ENCODE measurements at regions not wholly inside any gene's neighbourhood (a gene's known extent, or its start where the extent isn't known, plus 50 kb on each side); places are given as distances from the start of the nearest gene placed in this dataset.

DNA sequence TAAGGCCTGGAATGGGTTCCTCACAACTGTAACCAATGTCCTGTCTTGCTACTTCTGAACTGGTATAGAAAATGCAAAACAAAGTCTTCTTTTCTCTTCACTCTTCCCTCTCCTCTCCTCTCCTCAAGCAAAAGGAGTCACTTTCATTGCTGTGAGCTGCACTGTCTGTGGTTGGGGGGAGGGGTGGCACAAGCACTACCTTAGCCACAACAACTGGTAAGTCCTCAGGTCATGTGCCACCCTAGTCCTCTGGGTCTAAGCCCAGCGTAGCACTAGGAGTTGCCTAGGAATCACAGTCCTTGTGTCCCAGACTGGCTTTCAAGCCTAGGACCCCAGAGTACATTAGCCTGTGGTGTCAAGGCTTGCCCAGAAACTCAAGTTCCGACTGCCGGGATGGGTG, 859.3 kb upstream of the AMOT start:
- no peak for TF ChIP-seq JUND (IDR thresholded peaks at IDR 0.05; ENCODE audit: low read depth)
- in situ Hi-C loops (cut with HindIII; ENCODE audit: low pct_unique_long_range_greater_than_20kb, low sequenced_read_pairs) = no loop called here
- DNase-seq (ENCODE audit: low read depth in 1 of 2, low spot score in 1 of 2) = no peak

DNA sequence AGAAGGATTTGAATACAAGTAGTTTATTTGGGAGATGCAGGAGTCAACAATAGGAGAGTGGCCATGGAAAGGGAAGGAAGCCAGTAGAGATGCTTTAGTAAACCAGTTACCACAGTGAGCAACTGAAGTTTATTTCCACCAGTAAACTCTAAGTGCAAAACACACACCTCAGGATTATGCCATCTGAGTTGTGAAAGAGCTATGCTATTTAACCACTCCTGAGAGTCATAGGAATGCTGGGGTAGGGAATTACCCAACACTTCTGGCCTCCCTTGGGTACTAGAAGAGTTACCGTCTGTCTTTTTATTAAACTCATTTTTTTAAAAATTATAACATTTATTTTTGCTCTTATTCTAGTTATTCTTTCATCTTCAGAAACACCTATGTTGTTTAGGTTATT, 834.6 kb upstream of the AMOT start:
- no peak for TF ChIP-seq JUND (IDR thresholded peaks at IDR 0.05; ENCODE audit: low read depth)
- in situ Hi-C loops (cut with HindIII; ENCODE audit: low pct_unique_long_range_greater_than_20kb, low sequenced_read_pairs) = no loop called here
- DNase-seq (ENCODE audit: low read depth in 1 of 2, low spot score in 1 of 2) = no peak

DNA sequence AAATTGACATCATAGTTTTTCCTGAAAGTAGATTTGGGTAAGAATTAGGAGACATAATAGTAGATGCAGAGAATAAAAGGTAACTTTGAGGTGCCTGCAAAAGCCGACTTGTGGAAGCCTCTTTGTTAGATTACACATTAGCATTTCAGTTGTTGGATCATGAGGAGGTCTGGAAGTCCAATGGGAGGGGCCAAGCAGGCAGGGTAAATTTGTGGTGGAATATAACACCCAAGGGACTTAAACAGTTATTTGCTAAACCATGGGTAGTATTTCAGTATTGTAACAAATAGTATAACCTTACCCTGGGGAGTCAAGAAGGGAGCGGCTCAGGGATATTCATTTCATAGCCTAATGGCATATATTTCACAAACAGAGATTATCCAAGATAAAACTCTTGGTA, 810.7 kb upstream of the AMOT start:
- in situ Hi-C loops (cut with HindIII; ENCODE audit: low pct_unique_long_range_greater_than_20kb, low sequenced_read_pairs) = no loop called here
- no peak for DNase-seq (ENCODE audit: low read depth in 1 of 2, low spot score in 1 of 2)
- TF ChIP-seq JUND (IDR thresholded peaks at IDR 0.05; ENCODE audit: low read depth) = no peak

DNA sequence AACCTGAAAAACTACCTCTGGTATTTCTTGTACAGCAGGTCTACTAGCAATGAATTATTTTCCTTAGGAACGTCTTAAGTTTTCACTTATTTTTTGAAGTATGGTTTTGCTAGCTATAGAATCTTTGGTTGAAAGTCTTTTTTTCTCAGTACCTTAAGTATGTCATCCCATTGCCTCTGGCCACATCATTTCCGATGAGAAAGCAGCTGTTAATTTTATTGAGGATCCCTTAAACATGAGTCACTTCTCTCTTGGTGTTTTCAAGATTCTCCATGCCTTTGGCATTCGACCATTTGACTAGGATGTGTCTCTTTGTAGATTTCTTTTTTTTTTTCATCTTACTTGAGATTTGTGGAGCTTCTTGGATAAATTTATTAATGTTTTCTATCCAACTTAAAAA, 803.8 kb upstream of the AMOT start:
- in situ Hi-C loops (cut with HindIII; ENCODE audit: low pct_unique_long_range_greater_than_20kb, low sequenced_read_pairs) = no loop called here
- no peak for TF ChIP-seq JUND (IDR thresholded peaks at IDR 0.05; ENCODE audit: low read depth)
- DNase-seq (ENCODE audit: low read depth in 1 of 2, low spot score in 1 of 2) = no peak

DNA sequence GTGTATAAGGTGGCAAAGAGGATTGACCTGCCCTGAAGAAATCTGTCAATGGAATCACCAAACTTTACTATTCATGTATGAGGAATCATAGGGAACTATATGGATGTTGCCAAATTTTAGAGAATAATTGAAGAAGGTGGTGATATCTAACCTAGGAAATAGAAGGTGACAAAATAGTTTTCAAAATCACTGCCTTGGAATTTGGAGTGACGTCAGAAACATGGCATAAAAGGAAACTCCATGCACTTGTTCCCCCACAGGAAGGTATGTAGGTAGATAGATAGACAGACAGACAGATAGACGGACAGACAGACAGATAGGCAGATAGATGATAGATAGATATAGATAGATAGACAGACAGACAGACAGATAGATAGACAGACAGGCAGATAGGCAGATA, 793.9 kb upstream of the AMOT start:
- in situ Hi-C loops (cut with HindIII; ENCODE audit: low pct_unique_long_range_greater_than_20kb, low sequenced_read_pairs) = no loop called here
- no peak for TF ChIP-seq JUND (IDR thresholded peaks at IDR 0.05; ENCODE audit: low read depth)

DNA sequence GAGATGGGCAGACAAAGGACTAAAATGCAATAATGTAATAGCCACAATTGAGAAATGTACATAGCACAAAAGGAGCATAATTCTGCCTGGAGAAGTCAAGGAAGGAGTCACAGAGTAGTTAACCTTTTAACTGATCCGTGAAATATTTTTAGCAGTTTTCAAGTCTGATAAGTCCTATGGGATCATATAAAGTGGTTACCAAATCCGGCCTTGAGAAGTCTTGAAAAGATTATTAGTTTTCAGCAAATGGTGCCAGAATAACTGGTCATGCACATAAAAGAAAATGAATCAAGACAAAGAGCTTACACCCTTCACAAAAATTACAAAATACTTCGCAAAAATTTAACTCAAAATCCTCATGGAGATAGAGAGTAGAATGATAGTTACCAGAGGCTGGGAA, 788.7 kb upstream of the AMOT start:
- DNase-seq (ENCODE audit: low read depth in 1 of 2, low spot score in 1 of 2) = no peak
- no peak for TF ChIP-seq JUND (IDR thresholded peaks at IDR 0.05; ENCODE audit: low read depth)
- in situ Hi-C loops (cut with HindIII; ENCODE audit: low pct_unique_long_range_greater_than_20kb, low sequenced_read_pairs) = no loop called here

More for the DNA sequence above, 793.9 kb upstream of the AMOT start:
- no peak for DNase-seq (ENCODE audit: low read depth in 1 of 2, low spot score in 1 of 2)

DNA sequence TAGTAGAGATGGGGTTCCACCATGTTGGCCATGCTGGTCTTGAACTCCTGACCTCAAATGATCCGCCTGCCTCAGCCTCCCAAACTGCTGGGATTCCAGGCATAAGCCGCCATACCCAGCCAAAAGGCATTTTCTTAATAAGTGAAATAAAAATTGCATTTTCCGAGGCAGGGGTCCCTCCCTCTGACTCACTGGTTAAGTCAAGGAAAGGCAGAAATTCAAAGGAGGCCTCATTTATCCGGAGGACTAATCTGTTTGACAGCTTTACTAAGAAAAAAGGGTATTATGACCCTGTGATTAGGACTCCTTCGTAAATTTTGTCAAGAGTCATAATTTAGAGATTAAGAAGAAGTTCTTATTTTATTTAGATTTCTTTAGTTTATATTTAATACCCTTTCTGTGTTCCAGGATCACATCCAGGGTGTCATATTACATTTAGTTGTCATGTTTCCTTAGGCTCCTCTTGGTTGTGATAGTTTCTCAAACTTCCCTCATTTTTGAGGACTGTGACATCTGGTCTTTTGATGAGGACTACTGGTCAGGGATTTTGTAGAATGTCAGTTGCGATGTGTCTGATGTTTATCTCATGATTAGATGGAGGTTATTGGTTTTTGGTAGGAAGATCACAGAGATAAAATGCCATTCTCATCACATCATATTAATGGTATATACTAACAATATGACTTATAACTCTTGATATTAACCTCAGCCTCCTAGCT, 753.7 kb upstream of the AMOT start:
- DNase-seq (ENCODE audit: low read depth in 1 of 2, low spot score in 1 of 2) = no peak
- in situ Hi-C loops (cut with HindIII; ENCODE audit: low pct_unique_long_range_greater_than_20kb, low sequenced_read_pairs) = no loop called here
- no peak for TF ChIP-seq JUND (IDR thresholded peaks at IDR 0.05; ENCODE audit: low read depth)

DNA sequence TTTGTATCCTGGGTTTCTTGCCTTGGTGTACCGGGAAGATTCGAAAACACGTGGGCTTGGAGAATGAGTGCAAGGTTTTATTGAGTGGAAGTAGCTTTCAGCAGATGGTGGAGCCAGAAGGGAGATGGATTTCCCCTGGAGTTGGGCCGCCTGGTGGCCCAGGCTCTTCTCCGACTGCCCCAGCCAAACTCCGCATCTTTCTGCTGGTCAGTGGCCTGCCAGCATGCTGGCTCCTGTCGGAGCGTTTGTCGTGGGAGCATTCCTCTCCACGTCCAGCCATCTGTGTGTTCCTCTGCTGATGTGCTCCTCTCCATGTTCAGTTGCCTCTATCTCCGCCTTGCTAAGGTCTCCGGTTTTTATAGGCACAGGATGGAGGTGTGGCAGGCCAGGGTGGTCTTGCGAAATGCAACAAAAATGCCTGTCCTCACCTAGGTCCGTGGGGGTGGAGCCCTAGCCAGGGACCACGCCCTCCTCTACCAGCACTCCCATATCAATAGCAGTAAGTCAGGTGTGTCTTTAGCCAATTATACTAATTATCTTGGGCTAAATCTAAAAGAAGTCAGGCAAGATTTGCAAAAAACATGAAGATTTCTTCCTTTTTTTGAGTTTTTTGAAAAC, 745.8 kb upstream of the AMOT start:
- DNase-seq (ENCODE audit: low read depth in 1 of 2, low spot score in 1 of 2) = no peak
- in situ Hi-C loops (cut with HindIII; ENCODE audit: low pct_unique_long_range_greater_than_20kb, low sequenced_read_pairs) = no loop called here
- no peak for TF ChIP-seq JUND (IDR thresholded peaks at IDR 0.05; ENCODE audit: low read depth)

DNA sequence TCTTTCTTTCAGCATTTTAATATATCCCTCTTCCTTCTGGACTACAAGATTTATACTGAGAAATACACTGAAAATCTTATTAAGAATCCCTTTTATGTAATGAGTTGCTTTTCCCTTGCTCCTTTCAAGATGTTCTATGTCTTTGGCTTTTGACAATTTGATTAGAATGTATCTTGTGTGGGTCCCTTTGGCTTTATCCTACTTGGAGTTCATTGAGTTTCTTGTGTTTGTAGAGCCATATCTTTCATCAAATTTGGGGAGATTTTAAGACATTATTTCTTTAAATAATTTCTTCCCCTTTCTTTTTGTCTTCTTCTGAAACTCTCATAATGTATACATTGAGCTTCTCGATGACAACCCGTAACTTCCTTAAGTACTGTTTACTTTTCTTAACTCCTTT, 739.9 kb upstream of the AMOT start:
- TF ChIP-seq JUND (IDR thresholded peaks at IDR 0.05; ENCODE audit: low read depth) = no peak
- in situ Hi-C loops (cut with HindIII; ENCODE audit: low pct_unique_long_range_greater_than_20kb, low sequenced_read_pairs) = no loop called here
- DNase-seq (ENCODE audit: low read depth in 1 of 2, low spot score in 1 of 2) = no peak

DNA sequence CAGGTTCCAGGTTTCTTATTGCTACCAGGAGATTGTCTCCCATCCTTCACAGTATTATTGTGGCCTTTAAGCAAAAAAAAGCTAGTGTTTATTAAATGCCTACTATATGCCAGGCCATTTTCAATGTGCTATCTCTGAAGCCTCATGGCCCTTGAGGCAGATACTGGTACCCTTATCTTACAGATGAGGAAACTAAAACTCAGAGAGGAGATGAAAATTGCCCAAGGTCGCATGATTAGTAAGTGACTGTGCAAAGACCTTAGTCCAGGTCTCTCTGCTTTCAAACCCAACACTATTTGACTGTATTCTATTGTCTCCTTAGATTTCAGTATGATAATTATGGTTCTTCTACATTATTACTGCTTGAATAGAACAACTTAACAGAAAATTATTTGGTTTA, 717.9 kb upstream of the AMOT start:
- no peak for TF ChIP-seq JUND (IDR thresholded peaks at IDR 0.05; ENCODE audit: low read depth)
- DNase-seq (ENCODE audit: low read depth in 1 of 2, low spot score in 1 of 2) = no peak
- in situ Hi-C loops (cut with HindIII; ENCODE audit: low pct_unique_long_range_greater_than_20kb, low sequenced_read_pairs) = no loop called here

DNA sequence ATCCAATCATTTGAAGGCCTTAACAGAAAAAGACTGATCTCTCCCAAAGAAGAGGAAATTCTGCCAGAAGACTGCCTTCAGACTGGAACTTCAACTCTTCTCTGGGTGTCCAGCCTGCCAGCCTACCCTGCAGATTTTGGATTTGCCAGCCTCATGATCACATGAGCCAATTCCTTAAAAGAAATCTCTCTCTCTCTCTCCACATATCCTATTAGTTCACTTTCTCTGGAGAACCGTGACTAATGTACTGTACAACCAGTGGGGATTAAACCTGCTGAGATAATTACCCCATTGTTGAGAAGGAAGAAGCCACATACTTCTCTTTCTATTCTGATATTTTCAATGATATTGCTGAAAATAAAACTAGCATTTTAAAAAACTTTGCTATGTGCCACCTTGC, 711.3 kb upstream of the AMOT start:
- no peak for DNase-seq (ENCODE audit: low read depth in 1 of 2, low spot score in 1 of 2)
- no peak for TF ChIP-seq JUND (IDR thresholded peaks at IDR 0.05; ENCODE audit: low read depth)
- in situ Hi-C loops (cut with HindIII; ENCODE audit: low pct_unique_long_range_greater_than_20kb, low sequenced_read_pairs) = no loop called here

DNA sequence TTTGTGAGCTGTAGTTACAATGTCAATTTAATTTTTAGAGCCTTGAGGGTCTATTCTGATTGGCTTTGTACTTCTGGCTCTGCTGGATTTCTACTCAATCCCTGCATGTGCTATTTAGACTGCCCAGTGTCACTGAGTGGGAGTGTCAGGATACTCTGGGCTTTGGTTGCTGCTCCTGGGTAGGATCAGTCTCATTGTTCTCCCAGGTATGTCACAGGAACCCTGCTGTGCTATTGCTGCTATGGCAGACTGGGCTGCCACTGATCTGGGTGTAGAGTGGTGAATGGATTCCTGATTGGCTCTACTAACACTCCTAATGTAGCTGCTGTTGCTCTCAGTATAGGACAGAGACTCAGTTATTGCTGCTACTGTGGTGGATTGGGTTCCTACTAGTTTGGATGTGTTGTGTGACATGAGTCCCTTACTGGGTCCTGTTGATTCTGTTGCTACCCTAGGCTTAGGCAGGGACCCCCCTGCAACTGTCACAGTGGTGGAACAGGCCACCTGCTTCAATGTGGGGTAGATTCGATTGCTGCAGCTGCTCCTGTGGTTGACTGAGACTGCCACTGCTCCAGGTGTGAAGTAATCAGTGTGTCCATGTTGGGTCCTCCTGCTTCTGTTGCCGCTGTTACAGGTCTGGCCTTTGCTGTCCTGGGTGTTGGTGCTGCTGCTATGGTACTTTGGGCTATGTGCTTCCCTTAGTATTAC, 707.8 kb upstream of the AMOT start:
- DNase-seq (ENCODE audit: low read depth in 1 of 2, low spot score in 1 of 2) = no peak
- TF ChIP-seq JUND (IDR thresholded peaks at IDR 0.05; ENCODE audit: low read depth) = no peak
- in situ Hi-C loops (cut with HindIII; ENCODE audit: low pct_unique_long_range_greater_than_20kb, low sequenced_read_pairs) = no loop called here

DNA sequence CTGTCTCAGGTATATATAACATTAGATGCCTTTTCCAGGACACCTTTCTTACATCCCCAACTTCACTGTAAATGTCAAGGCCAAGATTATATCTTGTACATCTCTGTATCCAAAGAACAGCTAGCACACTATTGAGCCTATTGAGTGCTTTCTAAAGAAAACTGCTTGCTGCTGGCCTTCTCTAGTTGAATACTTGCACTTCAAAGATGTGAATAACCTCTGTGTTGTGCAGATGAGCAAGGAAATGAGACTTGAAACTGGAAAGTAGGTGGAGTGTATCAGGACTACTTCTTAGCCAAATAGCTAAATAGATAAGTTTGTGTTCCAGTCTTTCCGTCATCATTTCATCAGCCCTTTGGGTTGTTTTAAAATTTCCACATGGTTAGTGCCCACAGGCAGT, 704.4 kb upstream of the AMOT start:
- in situ Hi-C loops (cut with HindIII; ENCODE audit: low pct_unique_long_range_greater_than_20kb, low sequenced_read_pairs) = no loop called here
- no peak for DNase-seq (ENCODE audit: low read depth in 1 of 2, low spot score in 1 of 2)
- no peak for TF ChIP-seq JUND (IDR thresholded peaks at IDR 0.05; ENCODE audit: low read depth)

Measured in T47D (cell line).